ENCODE measurements at regions not wholly inside any gene's neighbourhood (a gene's known extent, or its start where the extent isn't known, plus 50 kb on each side); places are given as distances from the start of the nearest gene placed in this dataset.

- 67 to 78% (median 72%) methylated on average over 26 of the region's 26 CpGs for WGBS, 3 donors
- intact Hi-C loops (cut with DNase I), result no loop called here
- Histone ChIP-seq H3K27me3 (no peaks in the 10 kb centered on the region), H3K4me3 (no peak overlapping the region), H3K27ac (no peak overlapping the region), H3K9me3 (no peaks in the 10 kb centered on the region), H3K36me3 (no peaks in the 10 kb centered on the region), H3K4me1 (ENCODE audit: insufficient read depth) (no peaks in the 10 kb centered on the region)
- no peak for DNase-seq
- no peak for TF ChIP-seq EP300 (IDR thresholded peaks at IDR 0.05)
- TF ChIP-seq POLR2A (IDR thresholded peaks at IDR 0.05), result no peak
- no peak for TF ChIP-seq CTCF (IDR thresholded peaks at IDR 0.05)
Observed at GRCh38 chr2:238554468-238555315, 128.0 kb downstream of the ASB1 start.

- no peaks in the 10 kb centered on the region for H3K27me3 ChIP-seq
- H3K36me3 ChIP-seq, result no peaks in the 10 kb centered on the region
- intact Hi-C loops (cut with DNase I), result no loop called here
- H3K4me1 ChIP-seq (ENCODE audit: insufficient read depth), result no peaks in the 10 kb centered on the region
- H3K4me3 ChIP-seq, result no peak overlapping the region
- no peak for TF ChIP-seq EP300 (IDR thresholded peaks at IDR 0.05)
- no peak for TF ChIP-seq POLR2A (IDR thresholded peaks at IDR 0.05)
- TF ChIP-seq CTCF (IDR thresholded peaks at IDR 0.05), result no peak
- H3K9me3 ChIP-seq, result no peaks in the 10 kb centered on the region
- DNase-seq, result no peak
- WGBS, 3 donors, result 79 to 86% (median 80%) methylated on average over 13 of the region's 13 CpGs
- H3K27ac ChIP-seq, result no peak overlapping the region
Observed at GRCh38 chr2:238555786-238556542, 129.2 kb downstream of the ASB1 start.

- H3K4me3 ChIP-seq, result no peak overlapping the region
- no peak for DNase-seq
- H3K27ac ChIP-seq, result no peak overlapping the region
- no peaks in the 10 kb centered on the region for H3K36me3 ChIP-seq
- WGBS, 3 donors, result 89 to 90% (median 89%) methylated on average over 5 of the region's 5 CpGs
- no peak for TF ChIP-seq EP300 (IDR thresholded peaks at IDR 0.05)
- TF ChIP-seq CTCF (IDR thresholded peaks at IDR 0.05), result no peak
- no peaks in the 10 kb centered on the region for H3K9me3 ChIP-seq
- intact Hi-C loops (cut with DNase I), result no loop called here
- no peaks in the 10 kb centered on the region for H3K27me3 ChIP-seq
- no peaks in the 10 kb centered on the region for H3K4me1 ChIP-seq (ENCODE audit: insufficient read depth)
Observed at GRCh38 chr2:238557431-238557830, 130.7 kb downstream of the ASB1 start.

- Histone ChIP-seq H3K4me3 (no peak overlapping the region), H3K9me3 (no peaks in the 10 kb centered on the region), H3K27me3 (no peaks in the 10 kb centered on the region), H3K27ac (no peak overlapping the region), H3K4me1 (ENCODE audit: insufficient read depth) (no peaks in the 10 kb centered on the region), H3K36me3 (no peaks in the 10 kb centered on the region)
- TF ChIP-seq CTCF (IDR thresholded peaks at IDR 0.05), result no peak
- TF ChIP-seq EP300 (IDR thresholded peaks at IDR 0.05), result no peak
- no peak for TF ChIP-seq POLR2A (IDR thresholded peaks at IDR 0.05)
- intact Hi-C loops (cut with DNase I), result no loop called here
- DNase-seq, result no peak
- 82 to 84% (median 82%) methylated on average over 11 of the region's 11 CpGs for WGBS, 3 donors
Observed at GRCh38 chr2:238557936-238558335, 131.2 kb downstream of the ASB1 start.

Data from ovary (tissue), 7 donors.